ENCODE measurements at regions not wholly inside any gene's neighbourhood (a gene's known extent, or its start where the extent isn't known, plus 50 kb on each side); places are given as distances from the start of the nearest gene placed in this dataset.

- no peak for DNase-seq
These were observed 70.6 kb upstream of the PUDP start for GRCh38 chrX:7218321-7219152.

DNA sequence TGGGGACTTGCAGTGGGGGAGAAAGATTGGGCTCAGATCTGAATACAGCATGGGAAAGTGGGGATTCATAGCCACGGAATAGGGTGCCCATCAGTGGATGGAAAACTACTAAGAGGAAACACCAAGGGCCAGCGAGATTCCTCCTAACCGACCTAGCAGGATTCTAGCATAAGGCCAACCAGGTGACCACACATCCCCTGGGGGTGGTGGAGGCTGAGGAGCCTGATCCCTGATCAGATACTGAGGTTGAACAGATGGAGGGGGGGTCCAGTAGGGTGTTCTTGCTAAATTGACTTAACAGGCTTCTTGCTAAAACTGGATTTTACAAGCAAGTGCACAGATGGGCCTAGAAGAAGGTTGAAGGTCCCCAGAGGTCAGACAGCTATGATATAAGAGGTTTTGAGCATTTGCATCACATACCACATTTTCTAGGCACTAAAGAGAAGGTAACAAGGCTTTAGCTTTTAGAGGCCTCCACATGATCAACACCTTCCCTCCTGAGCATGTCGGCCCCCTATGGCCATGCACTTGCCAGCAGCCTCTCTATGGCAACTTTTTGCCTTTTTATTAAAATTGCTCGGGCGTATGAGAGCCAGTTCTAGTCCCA, 69.1 kb upstream of the PUDP start:
- no peak for DNase-seq

- peak; percentile 28 for DNase-seq
These were observed 67.9 kb upstream of the PUDP start for GRCh38 chrX:7215842-7216241.

DNA sequence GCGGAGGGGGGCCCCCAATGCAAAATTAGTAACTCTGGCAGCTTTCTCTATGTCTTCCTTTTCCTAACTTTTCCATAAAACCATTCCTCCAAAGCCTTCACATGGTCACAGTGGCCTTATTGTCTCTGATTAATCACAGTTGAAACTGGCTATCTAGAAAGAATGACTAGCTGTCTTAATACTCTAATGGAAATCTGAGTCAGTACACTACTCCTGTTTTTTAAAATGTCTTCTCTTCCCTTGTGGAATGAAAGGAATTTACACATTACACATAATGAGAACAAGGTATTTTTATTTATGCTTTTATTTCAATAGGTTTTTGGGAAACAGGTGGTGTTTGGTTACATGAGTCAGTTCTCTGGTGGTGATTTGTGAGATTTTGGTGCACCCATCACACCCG, 66.3 kb upstream of the PUDP start:
- DNase-seq, result no peak

DNA sequence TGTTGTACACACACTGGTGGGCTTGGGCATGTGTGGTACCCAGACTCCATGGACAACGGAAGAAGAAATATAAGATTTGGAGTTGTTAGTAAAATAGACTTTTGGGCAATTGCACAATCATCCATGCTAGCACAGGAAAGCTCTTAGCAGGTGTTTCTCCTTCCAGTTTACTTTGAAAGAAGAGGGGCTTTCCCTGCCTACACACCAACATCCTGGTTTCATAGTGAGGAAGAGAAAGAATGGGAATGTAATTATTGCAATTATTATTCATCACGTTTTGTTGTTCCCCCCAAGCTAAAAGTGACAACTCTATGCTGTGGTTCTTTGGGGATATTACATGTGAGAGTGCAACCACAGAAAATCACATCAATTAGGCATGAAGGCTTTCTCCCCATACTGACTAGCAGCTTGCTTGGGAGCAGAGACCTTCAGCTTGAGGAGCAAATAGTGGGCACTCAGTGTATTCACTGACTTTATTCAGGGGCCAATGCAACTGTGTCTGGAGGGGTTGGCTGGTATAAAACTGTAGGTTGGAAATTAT, 57.2 kb upstream of the PUDP start:
- no peak for DNase-seq

DNA sequence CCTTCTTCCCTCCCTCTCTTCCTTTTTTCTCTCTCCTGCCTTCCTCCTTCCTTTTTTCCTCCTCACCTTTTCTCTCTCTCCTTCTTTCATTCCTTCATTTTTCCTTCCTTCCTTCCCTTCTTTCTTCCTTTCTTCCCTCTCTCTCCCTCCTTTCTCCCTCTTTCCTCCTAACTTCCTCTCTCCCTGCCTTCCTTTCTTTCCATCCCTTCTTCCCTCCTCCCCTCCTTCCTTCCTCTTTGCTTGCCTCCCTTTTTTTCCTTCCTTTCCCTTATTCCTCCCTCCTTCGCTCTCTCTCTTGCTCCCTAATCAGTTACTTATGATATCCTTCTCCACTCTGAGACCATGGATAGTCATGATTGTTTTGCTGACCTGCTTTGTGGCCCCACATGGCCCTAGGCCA, 56.7 kb upstream of the PUDP start:
- no peak for DNase-seq

GRCh38 chrX:7202206-7202605, 54.3 kb upstream of the PUDP start:
- DNase-seq, result no peak

DNA sequence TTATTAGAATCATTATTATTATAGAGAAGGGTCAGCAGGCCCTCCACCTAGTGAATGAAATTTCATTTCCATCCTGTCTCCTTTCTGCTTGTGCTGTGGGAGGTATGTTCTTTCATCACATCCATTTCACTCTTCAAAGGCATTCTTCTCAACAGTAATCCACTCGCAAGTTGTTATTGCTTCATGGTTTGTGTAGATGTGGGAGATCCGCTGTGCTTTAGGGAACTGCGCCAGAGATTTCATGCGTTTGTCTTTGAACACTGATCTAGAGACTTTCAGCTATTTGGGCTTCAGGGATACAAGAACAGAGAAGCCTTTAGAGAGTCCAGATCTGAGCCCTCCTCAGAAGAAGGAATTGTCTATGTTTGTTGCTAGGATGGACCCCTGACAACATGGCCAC, 53.5 kb upstream of the PUDP start:
- no peak for DNase-seq

DNA sequence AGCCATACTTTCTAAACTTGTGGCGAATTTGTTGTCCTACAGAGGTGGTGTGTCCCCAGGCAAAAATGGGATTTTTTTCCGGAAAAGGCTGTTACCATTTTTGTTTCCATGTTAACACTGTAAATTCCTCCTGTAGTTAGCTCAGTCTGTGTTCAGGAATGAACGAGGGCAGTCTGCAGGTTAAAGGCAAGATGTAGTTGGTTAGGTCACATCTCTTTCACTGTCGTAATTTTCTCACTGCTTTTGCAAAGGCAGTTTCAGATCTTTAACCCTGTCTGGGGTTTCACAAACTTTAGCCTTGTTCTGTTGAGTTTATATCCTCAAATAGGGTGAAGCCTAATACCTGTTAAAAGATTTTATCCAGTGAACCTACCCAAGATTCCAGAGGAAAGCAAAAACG, 50.5 kb upstream of the PUDP start:
- DNase-seq, result no peak

Measured in fibroblast of skin of abdomen (primary cell).